Loucy (cell line): ENCODE measurements at regions not wholly inside any gene's neighbourhood (a gene's known extent, or its start where the extent isn't known, plus 50 kb on each side); places are given as distances from the start of the nearest gene placed in this dataset.

Source experiments
- H2AFZ ChIP-seq: fragments of 200-600 bp; sonication (generic); 2 replicates; pipeline ENCODE4 v1.6.0; 2016; ENCODE audit warnings: antibody characterized with exemption, mild to moderate bottlenecking, low read length, moderate library complexity
- H3F3A ChIP-seq: fragments of 200-600 bp; 2 replicates; pipeline ENCODE4 v1.6.0; 2016; ENCODE audit warnings: antibody characterized with exemption, low read depth, mild to moderate bottlenecking
- H3K27me3 ChIP-seq: fragments of 200-600 bp; sonication (generic); 2 replicates; pipeline ENCODE4 v1.6.1; 2014; ENCODE audit warnings: low read length, mild to moderate bottlenecking; ENCODE audit not compliant: insufficient read depth, poor library complexity, severe bottlenecking
- H3K36me3 ChIP-seq: fragments of 200-600 bp; sonication (generic); 2 replicates; pipeline ENCODE4 v1.6.1; 2016; ENCODE audit warnings: low read length; ENCODE audit not compliant: insufficient read depth
- H3K4me1 ChIP-seq: fragments of 200-600 bp; sonication (generic); 2 replicates; pipeline ENCODE4 v1.5.1; 2014; ENCODE audit warnings: low read length, mild to moderate bottlenecking; ENCODE audit not compliant: insufficient read depth, poor library complexity, severe bottlenecking
- H3K4me2 ChIP-seq: fragments of 200-600 bp; sonication (generic); 2 replicates; pipeline ENCODE4 v1.6.0; 2014; ENCODE audit warnings: antibody characterized with exemption, low read length, low read depth, mild to moderate bottlenecking; ENCODE audit not compliant: poor library complexity, severe bottlenecking
- H3K4me3 ChIP-seq: fragments of 200-600 bp; sonication (generic); 2 replicates; pipeline ENCODE4 v1.5.1; 2014; ENCODE audit warnings: low read length, mild to moderate bottlenecking, mixed read lengths; ENCODE audit not compliant: poor library complexity, severe bottlenecking
- H3K79me2 ChIP-seq: fragments of 200-600 bp; sonication (generic); 2 replicates; pipeline ENCODE4 v1.6.1; 2014; ENCODE audit warnings: low read length; ENCODE audit not compliant: insufficient read depth
- H3K9ac ChIP-seq: fragments of 200-600 bp; sonication (generic); 2 replicates; pipeline ENCODE4 v1.6.0; 2014; ENCODE audit warnings: mild to moderate bottlenecking, low read depth, low read length, moderate library complexity; ENCODE audit not compliant: poor library complexity, severe bottlenecking
- H3K9me2 ChIP-seq: fragments of 200-600 bp; sonication (generic); replicated peaks from 2 replicates; pipeline ENCODE4 v1.6.1; 2016; ENCODE audit warnings: low read depth, low read length, mixed read lengths
- H3K9me3 ChIP-seq: fragments of 200-600 bp; sonication (generic); 2 replicates; pipeline ENCODE4 v1.6.1; 2014; ENCODE audit warnings: mild to moderate bottlenecking, antibody characterized with exemption, low read length, low read depth; ENCODE audit not compliant: insufficient read depth
- H4K20me1 ChIP-seq: fragments of 200-600 bp; sonication (generic); 2 replicates; pipeline ENCODE4 v1.6.0; 2014; ENCODE audit warnings: antibody characterized with exemption, low read length, mild to moderate bottlenecking; ENCODE audit not compliant: insufficient read depth, poor library complexity, severe bottlenecking
- CTCF ChIP-seq: fragments of 200-600 bp; sonication (generic); conservative IDR thresholded peaks from 2 replicates; pipeline ENCODE4 v1.5.1; 2014; ENCODE audit warnings: mild to moderate bottlenecking, antibody characterized with exemption, low read length
- EZH2phosphoT487 ChIP-seq: fragments of 200-600 bp; IDR thresholded peaks from 2 replicates; pipeline ENCODE4 v1.6.1; 2018; ENCODE audit warnings: antibody characterized with exemption, mild to moderate bottlenecking, moderate library complexity, borderline replicate concordance

- Histone ChIP-seq H3F3A (no peaks in the 10 kb centered on the region), H2AFZ (no peak overlapping the region), H3K9ac (no peak overlapping the region), H3K4me1 (no peaks in the 10 kb centered on the region), H3K4me3 (no peak overlapping the region), H3K9me3 (no peaks in the 10 kb centered on the region), H3K27me3 (no peaks in the 10 kb centered on the region), H3K79me2 (no peaks in the 10 kb centered on the region), H4K20me1 (no peaks in the 10 kb centered on the region), H3K4me2 (no peak overlapping the region), H3K36me3 (no peaks in the 10 kb centered on the region), H3K9me2 (no peaks in the 10 kb centered on the region)
- TF ChIP-seq EZH2phosphoT487 = no peak
- TF ChIP-seq CTCF = no peak
Observed at GRCh38 chr2:129733041-129733440, 246.4 kb upstream of the RAB6C start.

GRCh38 chr2:129733579-129733978 lies 245.9 kb upstream of the RAB6C start:
- Histone ChIP-seq H3K27me3 (no peaks in the 10 kb centered on the region), H3K9me2 (no peaks in the 10 kb centered on the region), H3K4me3 (no peak overlapping the region), H3K4me1 (no peaks in the 10 kb centered on the region), H3K4me2 (no peak overlapping the region), H3K79me2 (no peaks in the 10 kb centered on the region), H3K9ac (no peak overlapping the region), H3K9me3 (no peaks in the 10 kb centered on the region), H2AFZ (no peak overlapping the region), H4K20me1 (no peaks in the 10 kb centered on the region), H3K36me3 (no peaks in the 10 kb centered on the region), H3F3A (no peaks in the 10 kb centered on the region)
- no peak for TF ChIP-seq CTCF
- TF ChIP-seq EZH2phosphoT487 = no peak

DNA sequence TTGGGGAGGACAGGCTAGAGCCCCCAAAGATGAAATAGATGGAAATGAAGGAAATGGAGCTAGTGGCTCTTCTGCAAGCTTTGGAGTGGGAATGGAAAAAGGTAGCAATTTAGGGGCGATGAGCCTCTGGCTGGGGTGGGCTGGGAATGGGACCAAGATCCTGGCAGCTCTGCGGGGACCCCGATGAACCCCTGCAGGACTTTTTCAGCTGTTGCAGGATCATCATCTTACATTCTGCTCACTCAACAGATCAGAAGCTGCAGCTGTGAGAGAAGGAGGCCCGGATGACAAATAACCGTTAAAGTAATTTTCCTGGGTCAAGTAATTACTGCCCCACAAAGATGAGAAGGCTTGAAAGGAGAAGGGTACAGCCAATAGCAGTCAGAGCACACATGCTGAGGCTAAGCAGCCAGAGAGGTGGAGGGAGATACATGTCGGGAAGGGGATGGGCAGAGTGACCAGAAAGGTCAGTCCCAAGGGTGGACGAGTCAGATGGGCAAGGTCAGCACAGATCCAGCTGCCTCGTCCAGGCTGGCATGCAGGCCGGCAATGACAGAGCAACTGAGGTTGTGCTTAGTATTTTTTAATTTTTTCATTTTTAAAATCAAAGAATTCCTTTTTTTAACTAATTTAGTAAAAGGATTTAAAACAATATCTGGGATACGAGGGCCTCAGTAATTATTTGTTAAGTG lies 245.0 kb upstream of the RAB6C start:
- no peaks in the 10 kb centered on the region for H3F3A ChIP-seq
- no peak overlapping the region for H3K9ac ChIP-seq
- no peaks in the 10 kb centered on the region for H4K20me1 ChIP-seq
- no peak for TF ChIP-seq EZH2phosphoT487
- TF ChIP-seq CTCF = no peak
- H3K36me3 ChIP-seq = no peaks in the 10 kb centered on the region
- no peaks in the 10 kb centered on the region for H3K4me1 ChIP-seq
- H3K4me2 ChIP-seq = no peak overlapping the region
- H3K79me2 ChIP-seq = no peaks in the 10 kb centered on the region
- no peaks in the 10 kb centered on the region for H3K27me3 ChIP-seq
- no peaks in the 10 kb centered on the region for H3K9me3 ChIP-seq
- no peak overlapping the region for H3K4me3 ChIP-seq
- H2AFZ ChIP-seq = no peak overlapping the region
- no peaks in the 10 kb centered on the region for H3K9me2 ChIP-seq
